ENCODE measurements at regions not wholly inside any gene's neighbourhood (a gene's known extent, or its start where the extent isn't known, plus 50 kb on each side); places are given as distances from the start of the nearest gene placed in this dataset.

DNA sequence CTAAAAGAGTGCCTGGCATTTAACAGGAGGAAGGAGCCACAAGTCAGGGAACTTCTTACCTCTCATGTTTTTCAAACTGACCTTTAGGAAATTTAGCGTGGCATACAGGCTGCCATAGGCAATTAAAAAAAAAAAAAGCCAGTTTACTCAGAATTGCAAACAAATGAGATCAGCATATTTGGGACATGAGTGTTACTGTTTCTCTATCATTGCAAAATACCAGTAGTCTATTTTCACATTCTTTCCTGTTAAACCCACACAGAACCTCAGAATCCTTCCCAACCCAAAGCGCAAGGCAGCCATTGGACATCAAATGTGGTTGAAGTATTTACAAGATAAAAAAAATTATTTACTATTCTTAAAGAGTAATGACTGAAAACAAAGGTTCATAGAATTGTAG lies 366.4 kb upstream of the DYNLRB2 start:
- intact Hi-C loops (cut with DNase I), result no loop called here
- Histone ChIP-seq H3K4me1 (no peaks in the 10 kb centered on the region), H3K36me3 (ENCODE audit: insufficient read depth in 1 of 2, low read depth in 1 of 2) (no peaks in the 10 kb centered on the region), H3K9me3 (no peaks in the 10 kb centered on the region), H3K27me3 (ENCODE audit: insufficient read depth in 3 of 3, low read length in 2 of 3) (peaks cover 0 to 4% (median 0%) of the 10 kb centered on the region in 3 donors), H3K4me3 (no peak overlapping the region), H3K27ac (no peak overlapping the region)
- TF ChIP-seq, protein P1, sequence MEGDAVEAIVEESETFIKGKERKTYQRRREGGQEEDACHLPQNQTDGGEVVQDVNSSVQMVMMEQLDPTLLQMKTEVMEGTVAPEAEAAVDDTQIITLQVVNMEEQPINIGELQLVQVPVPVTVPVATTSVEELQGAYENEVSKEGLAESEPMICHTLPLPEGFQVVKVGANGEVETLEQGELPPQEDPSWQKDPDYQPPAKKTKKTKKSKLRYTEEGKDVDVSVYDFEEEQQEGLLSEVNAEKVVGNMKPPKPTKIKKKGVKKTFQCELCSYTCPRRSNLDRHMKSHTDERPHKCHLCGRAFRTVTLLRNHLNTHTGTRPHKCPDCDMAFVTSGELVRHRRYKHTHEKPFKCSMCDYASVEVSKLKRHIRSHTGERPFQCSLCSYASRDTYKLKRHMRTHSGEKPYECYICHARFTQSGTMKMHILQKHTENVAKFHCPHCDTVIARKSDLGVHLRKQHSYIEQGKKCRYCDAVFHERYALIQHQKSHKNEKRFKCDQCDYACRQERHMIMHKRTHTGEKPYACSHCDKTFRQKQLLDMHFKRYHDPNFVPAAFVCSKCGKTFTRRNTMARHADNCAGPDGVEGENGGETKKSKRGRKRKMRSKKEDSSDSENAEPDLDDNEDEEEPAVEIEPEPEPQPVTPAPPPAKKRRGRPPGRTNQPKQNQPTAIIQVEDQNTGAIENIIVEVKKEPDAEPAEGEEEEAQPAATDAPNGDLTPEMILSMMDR (IDR thresholded peaks at IDR 0.05), result no peak
- WGBS, 3 donors, result 39 to 64% (median 42%) methylated on average over 2 of the region's 2 CpGs
- DNase-seq (no peak), ATAC-seq (no peak)

DNA sequence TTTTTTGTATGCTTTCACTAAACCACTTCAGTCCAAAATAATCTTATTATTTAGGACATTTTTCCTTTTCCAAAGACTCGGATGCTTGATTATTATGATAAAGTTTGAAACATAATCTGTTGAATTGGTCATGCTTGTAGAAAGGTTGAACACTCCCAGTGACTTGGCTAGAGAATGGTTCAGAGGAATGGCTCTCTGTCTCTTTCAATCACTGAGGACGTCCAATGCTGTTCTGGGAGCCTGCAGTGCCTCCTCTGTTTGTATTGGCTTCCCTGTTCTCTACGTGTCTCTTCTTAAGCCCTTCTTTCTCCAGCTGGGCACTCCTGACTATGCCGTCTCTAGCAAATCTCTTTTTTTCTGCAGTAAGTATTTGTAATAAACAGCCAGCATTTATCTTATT lies 369.0 kb upstream of the DYNLRB2 start:
- Histone ChIP-seq H3K27ac (no peak overlapping the region), H3K27me3 (ENCODE audit: insufficient read depth in 3 of 3, low read length in 2 of 3) (peaks cover 0 to 4% (median 0%) of the 10 kb centered on the region in 3 donors), H3K4me3 (no peak overlapping the region), H3K4me1 (no peaks in the 10 kb centered on the region), H3K36me3 (ENCODE audit: insufficient read depth in 1 of 2, low read depth in 1 of 2) (no peaks in the 10 kb centered on the region), H3K9me3 (no peaks in the 10 kb centered on the region)
- intact Hi-C loops (cut with DNase I), result no loop called here
- ATAC-seq, result no peak
- DNase-seq, result no peak
- WGBS, 3 donors, result 20 to 40% (median 30%) methylated on average over 4 of the region's 4 CpGs
- TF ChIP-seq, protein P1 (IDR thresholded peaks at IDR 0.05), result no peak

- Histone ChIP-seq H3K9me3 (no peaks in the 10 kb centered on the region), H3K36me3 (ENCODE audit: insufficient read depth in 1 of 2, low read depth in 1 of 2) (no peaks in the 10 kb centered on the region), H3K27ac (no peak overlapping the region), H3K4me1 (no peaks in the 10 kb centered on the region), H3K4me3 (no peak overlapping the region), H3K27me3 (ENCODE audit: insufficient read depth in 3 of 3, low read length in 2 of 3) (peaks cover 0 to 4% (median 0%) of the 10 kb centered on the region in 3 donors)
- no peak for ATAC-seq
- intact Hi-C loops (cut with DNase I), result no loop called here
- DNase-seq, result no peak
- WGBS, 3 donors, result 85 to 98% (median 97%) methylated on average over 4 of the region's 4 CpGs
- TF ChIP-seq, protein P1 (IDR thresholded peaks at IDR 0.05), result no peak
These were observed 369.6 kb upstream of the DYNLRB2 start for GRCh38 chr16:80171199-80171598.

DNA sequence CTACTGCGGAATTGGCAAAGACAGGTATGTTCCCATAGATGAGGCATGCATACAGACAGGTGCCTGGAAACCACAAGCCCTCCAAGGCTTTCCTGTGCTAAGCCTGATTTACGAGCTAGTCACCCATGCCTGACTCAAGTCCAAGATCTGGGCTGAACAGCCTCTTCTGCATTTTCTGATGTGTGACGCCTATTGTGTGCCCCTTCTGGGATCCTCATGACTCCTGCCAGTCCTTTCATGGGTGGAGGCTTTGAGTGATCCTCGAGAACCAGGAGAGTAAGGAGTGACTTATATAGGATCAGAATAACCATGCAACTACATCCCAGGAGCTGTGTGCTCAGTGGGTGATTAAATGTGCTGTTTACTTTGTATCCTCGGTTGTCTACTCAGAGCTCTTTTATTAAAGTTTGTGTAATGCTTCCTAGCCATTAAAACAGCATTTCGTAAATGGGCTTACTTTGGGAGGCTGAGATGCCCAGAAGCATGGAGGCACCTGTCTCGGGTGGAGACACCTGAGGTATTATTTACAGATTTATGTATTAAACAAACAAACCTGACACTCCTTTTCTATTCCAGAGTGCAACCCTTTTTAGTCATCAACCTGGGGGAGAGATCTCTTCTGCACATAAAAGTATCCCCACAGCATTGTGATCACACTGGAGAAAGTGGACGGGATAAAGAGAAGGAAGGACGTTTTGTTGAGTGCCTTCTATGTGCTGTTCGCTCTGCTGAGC lies 373.0 kb upstream of the DYNLRB2 start:
- H3K4me1 ChIP-seq, result no peaks in the 10 kb centered on the region
- TF ChIP-seq, protein P1 (IDR thresholded peaks at IDR 0.05), result no peak
- 53 to 57% (median 55%) methylated on average over 10 of the region's 10 CpGs for WGBS, 3 donors
- no peak overlapping the region for H3K27ac ChIP-seq
- peaks cover 0 to 4% (median 0%) of the 10 kb centered on the region in 3 donors for H3K27me3 ChIP-seq (ENCODE audit: insufficient read depth in 3 of 3, low read length in 2 of 3)
- H3K36me3 ChIP-seq (ENCODE audit: insufficient read depth in 1 of 2, low read depth in 1 of 2), result no peaks in the 10 kb centered on the region
- ATAC-seq, result no peak
- intact Hi-C loops (cut with DNase I), result no loop called here
- H3K9me3 ChIP-seq, result no peaks in the 10 kb centered on the region
- no peak overlapping the region for H3K4me3 ChIP-seq
- DNase-seq, result no peak

- TF ChIP-seq, protein P1 (IDR thresholded peaks at IDR 0.05), result no peak
- WGBS, 3 donors, result 90 to 93% (median 93%) methylated on average over 3 of the region's 3 CpGs
- intact Hi-C loops (cut with DNase I), result no loop called here
These were observed 374.7 kb upstream of the DYNLRB2 start for GRCh38 chr16:80166082-80166481.

More at GRCh38 chr16:80166082-80166481, 374.7 kb upstream of the DYNLRB2 start:
- Histone ChIP-seq H3K9me3 (no peaks in the 10 kb centered on the region), H3K4me1 (no peaks in the 10 kb centered on the region), H3K4me3 (no peak overlapping the region), H3K27me3 (ENCODE audit: insufficient read depth in 3 of 3, low read length in 2 of 3) (no peaks in the 10 kb centered on the region), H3K36me3 (ENCODE audit: insufficient read depth in 1 of 2, low read depth in 1 of 2) (no peaks in the 10 kb centered on the region), H3K27ac (no peak overlapping the region)
- ATAC-seq, result no peak
- DNase-seq, result no peak
